Vagina (tissue), 2 donors: ENCODE measurements at regions not wholly inside any gene's neighbourhood (a gene's known extent, or its start where the extent isn't known, plus 50 kb on each side); places are given as distances from the start of the nearest gene placed in this dataset.

Experiments
- POLR2A ChIP-seq, 2 donors: fragments of 450-650 bp; IDR thresholded peaks; one replicate each; pipeline ENCODE4 v1.6.1; 2017; ENCODE audit warnings: antibody characterized with exemption in 2 of 2, mild to moderate bottlenecking in 2 of 2, moderate library complexity in 2 of 2
- POLR2AphosphoS5 ChIP-seq, 2 donors: sonication (generic); formaldehyde crosslinking; IDR thresholded peaks; one replicate each; pipeline ENCODE4 v1.9.0; 2017; ENCODE audit warnings: antibody characterized with exemption in 2 of 2, mild to moderate bottlenecking in 2 of 2, low read depth in 1 of 2; ENCODE audit not compliant: insufficient read depth in 1 of 2
- TF ChIP-seq, protein P1 (sequence below), 3 experiments: fragments of 450-650 bp in 2 of 3; fragments of 200-600 bp in 1 of 3; sonication (generic) in 1 of 3; IDR thresholded peaks; one replicate each; pipeline ENCODE4 v1.5.1; 2017 to 2019; ENCODE audit warnings: antibody characterized with exemption in 3 of 3, mild to moderate bottlenecking in 2 of 3, moderate library complexity in 2 of 3

DNA sequence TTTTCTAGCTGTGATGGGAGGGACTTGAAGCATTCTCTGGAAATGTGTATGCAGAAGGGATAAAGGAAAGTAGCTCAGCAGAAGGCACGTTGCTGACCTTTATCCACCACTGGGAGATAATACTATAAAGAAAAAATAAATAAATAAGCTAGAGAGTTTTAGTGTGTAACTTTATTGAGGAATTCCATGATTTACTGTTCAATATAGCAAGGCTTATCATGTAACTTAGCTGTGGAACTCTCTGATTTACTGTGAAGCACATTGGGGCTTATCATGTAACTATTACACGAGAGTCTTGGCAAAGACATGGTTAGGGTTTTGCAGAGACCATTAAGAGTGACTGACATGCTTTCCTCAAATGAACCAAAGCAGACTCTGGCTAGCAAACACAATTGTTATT is 316.1 kb upstream of the SNX7 start:
- no peak for TF ChIP-seq POLR2A (IDR thresholded peaks at IDR 0.05)
- TF ChIP-seq, protein P1, sequence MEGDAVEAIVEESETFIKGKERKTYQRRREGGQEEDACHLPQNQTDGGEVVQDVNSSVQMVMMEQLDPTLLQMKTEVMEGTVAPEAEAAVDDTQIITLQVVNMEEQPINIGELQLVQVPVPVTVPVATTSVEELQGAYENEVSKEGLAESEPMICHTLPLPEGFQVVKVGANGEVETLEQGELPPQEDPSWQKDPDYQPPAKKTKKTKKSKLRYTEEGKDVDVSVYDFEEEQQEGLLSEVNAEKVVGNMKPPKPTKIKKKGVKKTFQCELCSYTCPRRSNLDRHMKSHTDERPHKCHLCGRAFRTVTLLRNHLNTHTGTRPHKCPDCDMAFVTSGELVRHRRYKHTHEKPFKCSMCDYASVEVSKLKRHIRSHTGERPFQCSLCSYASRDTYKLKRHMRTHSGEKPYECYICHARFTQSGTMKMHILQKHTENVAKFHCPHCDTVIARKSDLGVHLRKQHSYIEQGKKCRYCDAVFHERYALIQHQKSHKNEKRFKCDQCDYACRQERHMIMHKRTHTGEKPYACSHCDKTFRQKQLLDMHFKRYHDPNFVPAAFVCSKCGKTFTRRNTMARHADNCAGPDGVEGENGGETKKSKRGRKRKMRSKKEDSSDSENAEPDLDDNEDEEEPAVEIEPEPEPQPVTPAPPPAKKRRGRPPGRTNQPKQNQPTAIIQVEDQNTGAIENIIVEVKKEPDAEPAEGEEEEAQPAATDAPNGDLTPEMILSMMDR (IDR thresholded peaks at IDR 0.05), result no peak
- no peak for TF ChIP-seq POLR2AphosphoS5 (IDR thresholded peaks at IDR 0.05; ENCODE audit: insufficient read depth in 1 of 2, low read depth in 1 of 2)
